GM12878 (cell line): ENCODE measurements at regions not wholly inside any gene's neighbourhood (a gene's known extent, or its start where the extent isn't known, plus 50 kb on each side); places are given as distances from the start of the nearest gene placed in this dataset.

Source experiments
- ATAC-seq: fragments of 200-7000 bp; cut with Tn5 transposase; 3 replicates; pipeline ENCODE4 v1.9.1; 2020; ENCODE audit warnings: mild to moderate bottlenecking, moderate library complexity
- BruUV-seq: library from RNA; stranded (reverse); fragments of 400-500 nt; replicated peaks from 2 replicates; lab custom pipeline; 2021; lab: Mats Ljungman, UMichigan
- CTCF ChIA-PET: fragments of 300-600 bp; sonication (Branson Sonifier 250); formaldehyde crosslinking; extraction: SDS; loops from one replicate; lab custom pipeline; 2021; ENCODE audit warnings: inconsistent platforms; lab: Yijun Ruan, JAX
- POLR2A ChIA-PET: fragments of 350-600 bp; formaldehyde crosslinking; extraction: SDS; loops from one replicate; lab custom pipeline; 2021; ENCODE audit warnings: inconsistent platforms; lab: Charles Lee
- RAD21 ChIA-PET: fragments of 300-600 bp; sonication (Branson Sonifier 250); formaldehyde crosslinking; loops from one replicate; lab custom pipeline; 2023; ENCODE audit warnings: antibody characterized with exemption; ENCODE audit not compliant: unreplicated experiment; lab: Charles Lee
- SMC1A ChIA-PET: fragments of 300-600 bp; sonication (Branson Sonifier 250); formaldehyde crosslinking; loops from one replicate; lab custom pipeline; 2023; ENCODE audit not compliant: unreplicated experiment, uncharacterized antibody; lab: Charles Lee
- DNase-seq: peaks from one replicate; pipeline ENCODE4 v3.0.0-alpha.2; 2011; ENCODE audit warnings: low read depth, low spot score
- FAIRE-seq: peaks from 3 replicates; lab custom pipeline; 2011; peaks lifted over from hg19 to GRCh38; lab: Jason Lieb, UNC
- H2AFZ ChIP-seq: 2 replicates; pipeline ENCODE4 v1.6.0; 2011; ENCODE audit warnings: low read depth, low read length, control low read depth; ENCODE audit not compliant: control insufficient read depth
- H3K27ac ChIP-seq: 2 replicates; pipeline ENCODE4 v1.5.1; 2011; ENCODE audit warnings: control low read depth; ENCODE audit not compliant: control insufficient read depth, insufficient read depth
- H3K27me3 ChIP-seq, 2 experiments: replicated peaks in 1 of 2; 2 replicates each; pipeline versions ENCODE4 v1.6.0 to v1.6.1; 2011; ENCODE audit warnings: low read length in 1 of 2; ENCODE audit not compliant: control insufficient read depth in 2 of 2, insufficient read depth in 2 of 2
- H3K36me3 ChIP-seq, 2 experiments: 2 replicates each; pipeline ENCODE4 v1.5.1; 2011; ENCODE audit warnings: low read length in 1 of 2; ENCODE audit not compliant: control insufficient read depth in 2 of 2, insufficient read depth in 2 of 2
- H3K4me1 ChIP-seq: 2 replicates; pipeline ENCODE4 v1.6.1; 2011; ENCODE audit warnings: mild to moderate bottlenecking, low read length, moderate library complexity, mixed read lengths; ENCODE audit not compliant: control insufficient read depth, insufficient read depth
- H3K4me2 ChIP-seq: 2 replicates; pipeline ENCODE4 v1.6.0; 2011; ENCODE audit warnings: control low read depth; ENCODE audit not compliant: control insufficient read depth, insufficient read depth
- H3K4me3 ChIP-seq: fragments of 200-600 bp; sonication (generic); 2 replicates; pipeline ENCODE4 v1.5.1; 2016
- H3K79me2 ChIP-seq: 2 replicates; pipeline ENCODE4 v1.6.0; 2011; ENCODE audit warnings: low read length; ENCODE audit not compliant: control insufficient read depth, insufficient read depth
- H3K9ac ChIP-seq: 2 replicates; pipeline ENCODE4 v1.8.0; 2011; ENCODE audit warnings: low read length, control low read depth, mixed read lengths; ENCODE audit not compliant: control insufficient read depth, insufficient read depth
- H3K9me3 ChIP-seq: replicated peaks from 3 replicates; pipeline ENCODE4 v1.5.1; 2011; ENCODE audit warnings: mild to moderate bottlenecking, low read length; ENCODE audit not compliant: control insufficient read depth, insufficient read depth
- H4K20me1 ChIP-seq: 2 replicates; pipeline ENCODE4 v1.6.0; 2011; ENCODE audit not compliant: control insufficient read depth, insufficient read depth
- BMI1 ChIP-seq: fragments of 450-650 bp; IDR thresholded peaks from 2 replicates; pipeline ENCODE4 v1.6.1; 2016; ENCODE audit warnings: mild to moderate bottlenecking, moderate library complexity, borderline replicate concordance
- ELK1 ChIP-seq: IDR thresholded peaks from 2 replicates; pipeline ENCODE4 v1.6.1; 2012; ENCODE audit warnings: low read depth, low read length, improper control_type of control experiment
- GABPA ChIP-seq: IDR thresholded peaks from 2 replicates; pipeline ENCODE4 v1.6.1; 2014; ENCODE audit warnings: antibody characterized with exemption, low read depth, mild to moderate bottlenecking, inconsistent platforms
- IRF4 ChIP-seq: IDR thresholded peaks from 2 replicates; pipeline ENCODE4 v1.6.1; 2011; ENCODE audit warnings: low read depth, low read length
- JUND ChIP-seq: IDR thresholded peaks from 2 replicates; pipeline ENCODE4 v1.6.1; 2012; ENCODE audit warnings: low read depth, mild to moderate bottlenecking, low read length, improper control_type of control experiment, moderate library complexity
- LARP7 ChIP-seq: fragments of 450-650 bp; IDR thresholded peaks from 2 replicates; pipeline ENCODE4 v1.6.1; 2017; ENCODE audit warnings: mild to moderate bottlenecking
- POU2F2 ChIP-seq: IDR thresholded peaks from 3 replicates; pipeline ENCODE4 v1.6.1; 2011; ENCODE audit warnings: low read depth, mild to moderate bottlenecking, low read length, borderline replicate concordance
- RAD21 ChIP-seq: IDR thresholded peaks from 2 replicates; pipeline ENCODE4 v1.6.1; 2011; ENCODE audit warnings: mild to moderate bottlenecking, low read depth, low read length, moderate library complexity; ENCODE audit not compliant: insufficient read depth
- SRF ChIP-seq, 2 experiments: IDR thresholded peaks; 2 replicates each; pipeline ENCODE4 v1.6.1; 2011; ENCODE audit warnings: low read depth in 2 of 2, low read length in 2 of 2, mild to moderate bottlenecking in 1 of 2, moderate library complexity in 1 of 2
- TAF1 ChIP-seq: IDR thresholded peaks from 2 replicates; pipeline ENCODE4 v1.6.1; 2011; ENCODE audit warnings: mild to moderate bottlenecking, low read depth, low read length, borderline replicate concordance
- TCF7 ChIP-seq: IDR thresholded peaks from 2 replicates; pipeline ENCODE4 v1.6.1; 2014; ENCODE audit warnings: antibody characterized with exemption, borderline replicate concordance
- YY1 ChIP-seq: IDR thresholded peaks from 2 replicates; pipeline ENCODE4 v1.6.1; 2011; ENCODE audit warnings: low read depth, mild to moderate bottlenecking, low read length
- ZBTB11 ChIP-seq: fragments of 450-650 bp; formaldehyde crosslinking; IDR thresholded peaks from 2 replicates; pipeline ENCODE4 v1.5.0; 2022; ENCODE audit warnings: mild to moderate bottlenecking, missing genetic modification characterization
- ZNF217 ChIP-seq: fragments of 450-650 bp; IDR thresholded peaks from 2 replicates; pipeline ENCODE4 v1.6.1; 2017; ENCODE audit warnings: antibody characterized with exemption, mild to moderate bottlenecking
- WGBS: methylation state at CpG from one replicate; pipeline ENCODE4 v1.1.6; 2016; ENCODE audit warnings: low lambda C conversion rate; ENCODE audit not compliant: insufficient replicate concordance, insufficient coverage; ENCODE audit errors: missing lambda C conversion rate; 5-methylcytosine and 5-hydroxymethylcytosine counted together
- in situ Hi-C: fragments of 300-500 bp; cut with MboI; formaldehyde crosslinking; loops from 9 replicates; pipeline ENCODE4 v1.14.3; 2018; ENCODE audit warnings: mixed read lengths
- intact Hi-C: fragments of 100-400 bp; cut with micrococcal nuclease; formaldehyde crosslinking; loops from one replicate; pipeline ENCODE4 v1.14.2; 2022; ENCODE audit not compliant: unreplicated experiment

- no TSS peak for BruUV-seq
- 39% methylated on average over 10 of the region's 10 CpGs for WGBS
- Histone ChIP-seq H3K4me2 (no peak overlapping the region), H3K79me2 (no peaks in the 10 kb centered on the region), H3K4me1 (no peaks in the 10 kb centered on the region), H4K20me1 (no peaks in the 10 kb centered on the region), H3K4me3 (no peak overlapping the region), H3K9me3 (no peaks in the 10 kb centered on the region), H3K27ac (no peak overlapping the region), H3K9ac (no peak overlapping the region), H3K36me3 (no peaks in the 10 kb centered on the region), H3K27me3 (no peaks in the 10 kb centered on the region), H2AFZ (no peak overlapping the region)
- CTCF ChIA-PET = interaction anchor here (0.9 kb wide), 1 partner anchor 9 kb away, joined by 3 read pairs; no protein-coding TSS in a partner anchor
- SMC1A ChIA-PET = no interaction called here
- FAIRE-seq (no peak), DNase-seq (no peak), ATAC-seq (no peak)
- RAD21 ChIA-PET = no interaction called here
- in situ Hi-C loops = no loop called here
- POLR2A ChIA-PET = no interaction called here
- no peak for TF ChIP-seq TCF7
- intact Hi-C loops = no loop called here
Measured at GRCh38 chr11:100434821-100435641, 252.1 kb upstream of the ARHGAP42 start.

GRCh38 chr11:100438376-100438775, 248.7 kb upstream of the ARHGAP42 start:
- in situ Hi-C loops = no loop called here
- H3K36me3 ChIP-seq = no peaks in the 10 kb centered on the region
- H3K4me1 ChIP-seq = no peaks in the 10 kb centered on the region
- ChIA-PET SMC1A (no interaction called here), CTCF (no interaction called here), RAD21 (no interaction called here), POLR2A (no interaction called here)
- H2AFZ ChIP-seq = no peak overlapping the region
- FAIRE-seq = no peak
- H3K9ac ChIP-seq = no peak overlapping the region
- DNase-seq = no peak
- no peak overlapping the region for H3K4me2 ChIP-seq
- no peak for ATAC-seq
- H3K79me2 ChIP-seq = no peaks in the 10 kb centered on the region
- no peaks in the 10 kb centered on the region for H4K20me1 ChIP-seq
- H3K27ac ChIP-seq = no peak overlapping the region
- intact Hi-C loops = no loop called here
- no TSS peak for BruUV-seq
- H3K9me3 ChIP-seq = no peaks in the 10 kb centered on the region
- H3K27me3 ChIP-seq = no peaks in the 10 kb centered on the region
- WGBS = 0% methylated on average over 2 of the region's 2 CpGs
- no peak overlapping the region for H3K4me3 ChIP-seq
- TF ChIP-seq BMI1 (no peak), POU2F2 (no peak), TAF1 (no peak), ELK1 (no peak), ZBTB11 (no peak), ZNF217 (no peak), JUND (no peak), GABPA (no peak), YY1 (no peak), IRF4 (no peak), LARP7 (no peak), SRF (IDR thresholded peaks at IDR 0.05; ENCODE audit: low read depth in 2 of 2, low read length in 2 of 2) (no peak), TCF7 (no peak), RAD21 (no peak)
